Endothelial cell of umbilical vein (primary cell): ENCODE measurements at regions not wholly inside any gene's neighbourhood (a gene's known extent, or its start where the extent isn't known, plus 50 kb on each side); places are given as distances from the start of the nearest gene placed in this dataset.

Experiments
- BruUV-seq: library from RNA; stranded (reverse); fragments of 400-500 nt; replicated peaks from 2 replicates; lab custom pipeline; 2021; lab: Mats Ljungman, UMichigan
- CTCF ChIA-PET: fragments of 300-600, 350-600 bp; sonication (Branson Sonifier 250); formaldehyde crosslinking; loops from one replicate; lab custom pipeline; 2021; ENCODE audit warnings: antibody characterized with exemption, inconsistent platforms; lab: Charles Lee
- POLR2A ChIA-PET: fragments of 300-600, 350-600 bp; sonication (Branson Sonifier 250); formaldehyde crosslinking; loops from one replicate; lab custom pipeline; 2021; ENCODE audit warnings: antibody characterized with exemption, inconsistent platforms; lab: Charles Lee
- DNase-seq: peaks from one replicate; pipeline ENCODE4 v3.0.0-alpha.2; 2011; ENCODE audit warnings: low read depth, low spot score
- FAIRE-seq: peaks from 2 replicates; lab custom pipeline; 2011; peaks lifted over from hg19 to GRCh38; lab: Jason Lieb, UNC
- H2AFZ ChIP-seq: 2 replicates; pipeline ENCODE4 v1.6.0; 2012; ENCODE audit warnings: low read depth, low read length, control low read depth, inconsistent platforms
- H3K27ac ChIP-seq: 2 replicates; pipeline ENCODE4 v1.5.1; 2011; ENCODE audit warnings: low read depth, mild to moderate bottlenecking, control low read depth, low read length, moderate library complexity; ENCODE audit not compliant: insufficient read depth
- H3K27me3 ChIP-seq, 2 experiments: 2 replicates each; pipeline versions ENCODE4 v1.6.0 to v1.6.1; 2011; ENCODE audit warnings: low read length in 2 of 2, mixed read lengths in 1 of 2; ENCODE audit not compliant: control insufficient read depth in 2 of 2, insufficient read depth in 2 of 2
- H3K36me3 ChIP-seq, 2 experiments: 2 replicates in 1 of 2; 3 replicates in 1 of 2; pipeline ENCODE4 v1.5.1; 2011; ENCODE audit warnings: low read length in 2 of 2, mild to moderate bottlenecking in 1 of 2, moderate library complexity in 1 of 2; ENCODE audit not compliant: control insufficient read depth in 2 of 2, insufficient read depth in 2 of 2; ENCODE audit errors: extremely low read depth in 1 of 2
- H3K4me1 ChIP-seq: 3 replicates; pipeline ENCODE4 v1.5.1; 2011; ENCODE audit warnings: mild to moderate bottlenecking, low read length; ENCODE audit not compliant: control insufficient read depth, insufficient read depth; ENCODE audit errors: extremely low read depth
- H3K4me2 ChIP-seq: 2 replicates; pipeline ENCODE4 v1.6.1; 2011; ENCODE audit warnings: low read length, control low read depth, mixed read lengths; ENCODE audit not compliant: insufficient read depth
- H3K4me3 ChIP-seq, 3 experiments: fragments of 200-600 bp in 1 of 3; sonication (generic), shearing (Covaris generic) in 1 of 3; replicated peaks in 1 of 3; 2 replicates each; pipeline ENCODE4 v1.5.1; 2011 to 2016; ENCODE audit warnings: control low read depth in 3 of 3, low read length in 3 of 3, mild to moderate bottlenecking in 2 of 3, inconsistent platforms in 1 of 3, low read depth in 1 of 3, moderate library complexity in 1 of 3; ENCODE audit not compliant: insufficient read depth in 1 of 3
- H3K79me2 ChIP-seq: 2 replicates; pipeline ENCODE4 v1.6.0; 2012; ENCODE audit warnings: low read length, inconsistent platforms; ENCODE audit not compliant: control insufficient read depth, insufficient read depth
- H3K9ac ChIP-seq: replicated peaks from 2 replicates; pipeline ENCODE3; 2011; ENCODE audit warnings: low read length, control low read depth; ENCODE audit not compliant: insufficient read depth; ENCODE audit errors: extremely low read depth
- H3K9me1 ChIP-seq: replicated peaks from 3 replicates; pipeline ENCODE4 v1.6.0; 2011; ENCODE audit warnings: mild to moderate bottlenecking, low read length; ENCODE audit not compliant: control insufficient read depth, insufficient read depth; ENCODE audit errors: extremely low read depth
- H3K9me3 ChIP-seq: replicated peaks from 2 replicates; pipeline ENCODE4 v1.5.1; 2012; ENCODE audit warnings: low read length, inconsistent platforms; ENCODE audit not compliant: control insufficient read depth, insufficient read depth
- H4K20me1 ChIP-seq: replicated peaks from 2 replicates; pipeline ENCODE3; 2011; ENCODE audit warnings: mild to moderate bottlenecking, low read length; ENCODE audit not compliant: control insufficient read depth, insufficient read depth; ENCODE audit errors: extremely low read depth
- CTCF ChIP-seq, 2 donors: IDR thresholded peaks; 1 replicate in 1 of 2; 2 replicates in 1 of 2; pipeline ENCODE4 v1.5.1; 2011; ENCODE audit warnings: low read length in 2 of 2, mild to moderate bottlenecking in 2 of 2, moderate library complexity in 2 of 2, control low read depth in 1 of 2, inconsistent platforms in 1 of 2, low read depth in 1 of 2; ENCODE audit not compliant: insufficient read depth in 1 of 2; ENCODE audit errors: extremely low read depth in 1 of 2
- EZH2 ChIP-seq: IDR thresholded peaks from 2 replicates; pipeline ENCODE4 v1.6.1; 2012; ENCODE audit warnings: borderline replicate concordance, low read depth, mild to moderate bottlenecking, moderate library complexity, low read length, inconsistent platforms; ENCODE audit not compliant: severe bottlenecking
- FOS ChIP-seq: IDR thresholded peaks from 2 replicates; pipeline ENCODE4 v1.6.1; 2011; ENCODE audit warnings: mild to moderate bottlenecking, low read length, moderate library complexity, borderline replicate concordance; ENCODE audit not compliant: insufficient read depth
- GATA2 ChIP-seq: IDR thresholded peaks from 2 replicates; pipeline ENCODE4 v1.7.0; 2011; ENCODE audit warnings: low read depth, mild to moderate bottlenecking, moderate library complexity, mixed read lengths, low read length; ENCODE audit not compliant: insufficient read length, insufficient read depth
- MAX ChIP-seq: IDR thresholded peaks from 2 replicates; pipeline ENCODE4 v1.6.1; 2011; ENCODE audit not compliant: insufficient read depth, insufficient read length
- MYC ChIP-seq: IDR thresholded peaks from one replicate; pipeline ENCODE4 v1.6.1; 2011; ENCODE audit warnings: mild to moderate bottlenecking, low read depth, low read length
- POLR2AphosphoS5 ChIP-seq: IDR thresholded peaks from 2 replicates; pipeline ENCODE4 v1.6.1; 2012; ENCODE audit warnings: low read depth, mild to moderate bottlenecking, control low read depth, low read length, moderate library complexity; ENCODE audit not compliant: insufficient read depth
- dilution Hi-C: fragments of 300-500 bp; cut with MboI; formaldehyde crosslinking; loops from one replicate; pipeline ENCODE4 v1.15.0; 2019; ENCODE audit warnings: low sequenced_read_pairs; ENCODE audit not compliant: extremely low pct_ligation_motif_present
- intact Hi-C: fragments of 100-400 bp; cut with micrococcal nuclease; formaldehyde crosslinking; loops from one replicate; pipeline ENCODE4 v1.10.0; 2022

- H3K27me3 ChIP-seq: no peaks in the 10 kb centered on the region
- no peak overlapping the region for H3K4me2 ChIP-seq
- H3K36me3 ChIP-seq: no peaks in the 10 kb centered on the region
- DNase-seq (no peak), FAIRE-seq (no peak)
- no peak overlapping the region for H3K27ac ChIP-seq
- POLR2A ChIA-PET: no interaction called here
- H3K79me2 ChIP-seq: no peaks in the 10 kb centered on the region
- H3K9ac ChIP-seq: no peak overlapping the region
- BruUV-seq: no TSS peak
- H4K20me1 ChIP-seq: no peaks in the 10 kb centered on the region
- TF ChIP-seq GATA2 (no peak), CTCF (IDR thresholded peaks at IDR 0.05; ENCODE audit: extremely low read depth in 1 of 2, insufficient read depth in 1 of 2, low read depth in 1 of 2, low read length in 2 of 2) (no peak), MAX (no peak), FOS (no peak), EZH2 (no peak), POLR2AphosphoS5 (no peak), MYC (no peak)
- H3K4me3 ChIP-seq: no peak overlapping the region
- dilution Hi-C loops (no loop called here), intact Hi-C loops (no loop called here)
- H3K9me3 ChIP-seq: no peaks in the 10 kb centered on the region
- no peaks in the 10 kb centered on the region for H3K9me1 ChIP-seq
- no peak overlapping the region for H2AFZ ChIP-seq
- CTCF ChIA-PET: no interaction called here
- no peaks in the 10 kb centered on the region for H3K4me1 ChIP-seq
Measured at GRCh38 chr6:2387445-2387844, 142.0 kb upstream of the GMDS start.
